ENCODE measurements at regions not wholly inside any gene's neighbourhood (a gene's known extent, or its start where the extent isn't known, plus 50 kb on each side); places are given as distances from the start of the nearest gene placed in this dataset.

DNA sequence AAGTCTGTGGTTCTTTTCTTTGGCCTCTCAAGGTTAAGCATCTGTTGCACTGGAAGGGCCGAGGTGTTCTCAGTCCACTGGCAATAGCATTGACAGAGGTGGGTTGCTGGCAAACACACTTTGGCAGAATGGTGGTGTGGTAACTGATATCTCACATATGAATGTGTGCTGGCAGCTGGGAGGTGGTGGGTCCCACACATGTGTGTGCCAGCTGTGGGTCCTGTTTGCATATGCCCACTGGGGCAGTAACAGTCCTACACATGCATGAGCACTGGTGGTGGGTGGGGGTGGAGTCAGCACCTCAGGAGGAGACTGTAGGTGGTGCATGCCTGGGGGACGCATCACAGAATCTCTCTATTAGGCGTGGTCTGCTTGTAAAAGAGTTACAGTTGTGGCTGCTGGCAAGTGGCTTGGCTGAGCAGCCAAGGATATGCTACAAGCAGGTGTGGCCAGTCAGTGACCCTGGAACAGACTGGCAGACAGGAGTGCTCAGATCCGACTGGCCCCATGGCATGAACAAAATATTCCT is 934.3 kb downstream of the GRIK2 start (continued):
- no peak for TF ChIP-seq POU5F1 (IDR thresholded peaks at IDR 0.05; ENCODE audit: low read depth, low read length)
- TF ChIP-seq HDAC2 (IDR thresholded peaks at IDR 0.05; ENCODE audit: borderline replicate concordance in 1 of 2, low read depth in 2 of 2, low read length in 2 of 2): no peak

Measured in H1 (cell line).